ENCODE measurements at regions not wholly inside any gene's neighbourhood (a gene's known extent, or its start where the extent isn't known, plus 50 kb on each side); places are given as distances from the start of the nearest gene placed in this dataset.

DNA sequence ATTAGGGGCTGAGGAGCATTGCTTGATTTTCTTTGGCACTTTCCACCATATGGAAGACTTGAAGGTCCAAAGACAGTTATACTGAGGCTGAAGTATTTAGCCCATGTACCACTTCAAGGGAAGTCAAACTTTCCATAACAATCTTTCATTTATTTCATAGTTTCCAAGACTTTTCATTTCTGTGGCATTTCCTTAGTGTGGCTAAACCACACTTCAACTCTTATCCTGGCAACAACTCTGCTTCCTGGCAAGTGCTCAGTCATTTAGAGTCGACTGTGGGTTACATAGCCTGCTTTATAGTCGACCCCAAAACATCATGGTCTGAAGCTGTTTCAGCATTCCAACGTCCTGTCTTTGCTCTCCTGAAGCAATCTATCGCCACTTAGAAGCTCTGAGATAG lies 343.0 kb upstream of the SEMA3D start:
- H3K36me3 ChIP-seq, result no peaks in the 10 kb centered on the region
- TF ChIP-seq, protein P1, sequence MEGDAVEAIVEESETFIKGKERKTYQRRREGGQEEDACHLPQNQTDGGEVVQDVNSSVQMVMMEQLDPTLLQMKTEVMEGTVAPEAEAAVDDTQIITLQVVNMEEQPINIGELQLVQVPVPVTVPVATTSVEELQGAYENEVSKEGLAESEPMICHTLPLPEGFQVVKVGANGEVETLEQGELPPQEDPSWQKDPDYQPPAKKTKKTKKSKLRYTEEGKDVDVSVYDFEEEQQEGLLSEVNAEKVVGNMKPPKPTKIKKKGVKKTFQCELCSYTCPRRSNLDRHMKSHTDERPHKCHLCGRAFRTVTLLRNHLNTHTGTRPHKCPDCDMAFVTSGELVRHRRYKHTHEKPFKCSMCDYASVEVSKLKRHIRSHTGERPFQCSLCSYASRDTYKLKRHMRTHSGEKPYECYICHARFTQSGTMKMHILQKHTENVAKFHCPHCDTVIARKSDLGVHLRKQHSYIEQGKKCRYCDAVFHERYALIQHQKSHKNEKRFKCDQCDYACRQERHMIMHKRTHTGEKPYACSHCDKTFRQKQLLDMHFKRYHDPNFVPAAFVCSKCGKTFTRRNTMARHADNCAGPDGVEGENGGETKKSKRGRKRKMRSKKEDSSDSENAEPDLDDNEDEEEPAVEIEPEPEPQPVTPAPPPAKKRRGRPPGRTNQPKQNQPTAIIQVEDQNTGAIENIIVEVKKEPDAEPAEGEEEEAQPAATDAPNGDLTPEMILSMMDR (IDR thresholded peaks at IDR 0.05), result no peak
- H3K4me1 ChIP-seq (ENCODE audit: control insufficient read depth in 1 of 2, insufficient read depth in 1 of 2, low read depth in 1 of 2, low read length in 1 of 2), result peaks cover 0 to 4% of the 10 kb centered on the region in 2 experiments
- no peak overlapping the region for H3K27ac ChIP-seq
- H3K9me3 ChIP-seq, result no peaks in the 10 kb centered on the region
- no peaks in the 10 kb centered on the region for H3K27me3 ChIP-seq
- no peak overlapping the region for H3K4me3 ChIP-seq (ENCODE audit: low read depth in 1 of 2, low read length in 1 of 2)

DNA sequence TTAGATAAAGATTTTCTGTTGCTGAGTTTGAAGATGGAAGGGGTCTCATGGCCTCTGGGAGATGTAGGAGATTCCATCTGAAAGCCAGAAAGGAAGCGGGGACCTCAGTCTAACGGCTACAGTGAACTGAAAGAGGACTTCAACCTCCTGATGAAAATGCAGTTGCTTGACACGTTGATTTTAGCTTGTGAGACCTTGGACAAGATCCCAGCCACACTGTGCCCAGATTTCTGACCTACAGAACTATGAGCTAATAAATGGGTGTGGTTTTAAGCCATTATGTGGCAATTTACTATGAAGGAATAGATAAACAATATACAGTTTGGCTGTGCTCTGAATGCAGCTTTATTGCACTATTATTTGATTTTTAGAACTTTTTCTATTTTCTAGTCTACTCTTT lies 342.3 kb upstream of the SEMA3D start:
- TF ChIP-seq, protein P1 (IDR thresholded peaks at IDR 0.05), result no peak
- no peaks in the 10 kb centered on the region for H3K27me3 ChIP-seq

DNA sequence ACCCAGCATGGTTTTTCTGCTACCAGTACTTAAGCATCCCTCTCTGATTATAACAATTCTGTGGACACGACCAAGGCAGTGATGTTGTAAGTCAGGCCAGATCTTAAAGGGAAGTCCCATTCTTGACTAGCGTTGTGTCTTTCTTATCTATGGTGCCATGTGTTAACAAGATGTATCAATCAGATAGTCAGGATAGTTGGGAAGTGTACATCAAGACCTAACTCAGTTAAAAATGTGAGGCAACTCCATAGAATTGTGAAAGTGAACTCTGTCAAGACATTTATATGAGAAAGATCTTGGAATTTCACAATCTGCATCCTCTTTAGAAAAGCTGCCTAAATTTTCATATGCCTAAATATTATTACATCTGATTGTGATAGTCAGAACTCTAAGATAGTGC lies 341.7 kb upstream of the SEMA3D start:
- TF ChIP-seq, protein P1 (IDR thresholded peaks at IDR 0.05), result no peak
- H3K27ac ChIP-seq, result no peak overlapping the region

More for the DNA sequence above, 342.3 kb upstream of the SEMA3D start:
- Histone ChIP-seq H3K27ac (no peak overlapping the region), H3K9me3 (no peaks in the 10 kb centered on the region), H3K36me3 (no peaks in the 10 kb centered on the region), H3K4me3 (ENCODE audit: low read depth in 1 of 2, low read length in 1 of 2) (no peak overlapping the region), H3K4me1 (ENCODE audit: control insufficient read depth in 1 of 2, insufficient read depth in 1 of 2, low read depth in 1 of 2, low read length in 1 of 2) (peaks cover 0 to 4% of the 10 kb centered on the region in 2 experiments)

DNA sequence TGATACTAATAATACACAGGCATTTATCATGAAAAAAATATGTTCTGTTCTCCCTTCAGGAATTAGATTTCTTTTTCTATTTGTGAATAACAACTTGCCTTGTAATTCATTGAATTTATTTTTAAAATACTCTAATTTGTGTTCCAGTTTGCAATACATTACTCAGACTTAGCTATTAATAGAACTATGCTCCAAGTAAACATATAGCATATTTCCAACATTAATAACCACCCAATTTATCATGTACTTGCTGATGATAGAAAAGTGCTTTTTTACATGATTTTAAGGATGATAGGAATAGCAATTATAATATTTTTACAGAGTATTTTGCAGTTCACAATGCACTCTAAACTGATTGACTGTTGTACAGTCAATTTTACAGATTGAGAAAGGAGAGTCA lies 338.8 kb upstream of the SEMA3D start:
- H3K9me3 ChIP-seq, result no peaks in the 10 kb centered on the region
- no peak overlapping the region for H3K27ac ChIP-seq
- H3K36me3 ChIP-seq, result no peaks in the 10 kb centered on the region
- TF ChIP-seq, protein P1 (IDR thresholded peaks at IDR 0.05), result no peak
- peaks cover 0 to 4% of the 10 kb centered on the region in 2 experiments for H3K4me1 ChIP-seq (ENCODE audit: control insufficient read depth in 1 of 2, insufficient read depth in 1 of 2, low read depth in 1 of 2, low read length in 1 of 2)
- H3K27me3 ChIP-seq, result no peaks in the 10 kb centered on the region
- H3K4me3 ChIP-seq (ENCODE audit: low read depth in 1 of 2, low read length in 1 of 2), result no peak overlapping the region

More for the DNA sequence above, 341.7 kb upstream of the SEMA3D start:
- Histone ChIP-seq H3K4me1 (ENCODE audit: control insufficient read depth in 1 of 2, insufficient read depth in 1 of 2, low read depth in 1 of 2, low read length in 1 of 2) (peaks cover 0 to 4% of the 10 kb centered on the region in 2 experiments), H3K4me3 (ENCODE audit: low read depth in 1 of 2, low read length in 1 of 2) (no peak overlapping the region), H3K36me3 (no peaks in the 10 kb centered on the region), H3K27me3 (no peaks in the 10 kb centered on the region), H3K9me3 (no peaks in the 10 kb centered on the region)

DNA sequence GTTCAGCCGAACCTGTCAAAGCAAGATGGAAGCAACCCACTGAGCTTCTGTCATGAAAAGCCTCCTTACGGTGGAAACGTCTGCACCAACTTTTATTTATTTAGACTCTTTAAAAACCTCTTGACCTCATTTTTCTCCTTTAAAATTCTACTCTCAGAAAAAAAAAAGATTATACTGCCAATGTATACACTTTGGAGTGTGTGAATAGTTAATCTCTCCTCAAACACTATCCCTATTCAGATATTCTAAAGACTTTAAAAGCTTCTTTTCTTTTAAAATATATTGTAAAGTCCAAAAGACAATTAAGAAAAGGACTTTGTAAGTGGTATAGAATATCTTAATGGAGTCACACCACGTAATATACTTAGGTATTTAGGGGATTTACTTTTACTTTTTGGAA lies 335.2 kb upstream of the SEMA3D start:
- H3K36me3 ChIP-seq, result no peaks in the 10 kb centered on the region
- no peaks in the 10 kb centered on the region for H3K27me3 ChIP-seq
- H3K27ac ChIP-seq, result no peak overlapping the region
- H3K4me3 ChIP-seq (ENCODE audit: low read depth in 1 of 2, low read length in 1 of 2), result no peak overlapping the region
- H3K9me3 ChIP-seq, result no peaks in the 10 kb centered on the region
- TF ChIP-seq, protein P1 (IDR thresholded peaks at IDR 0.05), result no peak
- no peaks in the 10 kb centered on the region for H3K4me1 ChIP-seq (ENCODE audit: control insufficient read depth in 1 of 2, insufficient read depth in 1 of 2, low read depth in 1 of 2, low read length in 1 of 2)

All from neutrophil (primary cell).